Tibial artery (tissue), 4 donors: ENCODE measurements at regions not wholly inside any gene's neighbourhood (a gene's known extent, or its start where the extent isn't known, plus 50 kb on each side); places are given as distances from the start of the nearest gene placed in this dataset.

Source experiments
- DNase-seq, 2 donors: peaks; one replicate each; pipeline ENCODE4 v3.0.0-alpha.2; 2019
- H3K27ac ChIP-seq, 2 donors: fragments of 200-600 bp; sonication (generic) in 1 of 2; 1 replicate in 1 of 2; 2 replicates in 1 of 2; pipeline ENCODE4 v1.5.1; 2018 to 2019; ENCODE audit warnings: mild to moderate bottlenecking in 1 of 2
- H3K27me3 ChIP-seq, 2 donors: fragments of 200-600 bp; sonication (generic) in 1 of 2; one replicate each; pipeline versions ENCODE4 v1.5.1 to v1.6.0; 2016 to 2019
- H3K36me3 ChIP-seq, 3 donors: fragments of 200-600 bp; sonication (generic) in 2 of 3; one replicate each; pipeline ENCODE4 v1.5.1; 2016 to 2019; ENCODE audit warnings: mild to moderate bottlenecking in 2 of 3
- H3K4me1 ChIP-seq, 4 donors: fragments of 200-600 bp; sonication (generic) in 2 of 4; 1 replicate in 3 of 4; 2 replicates in 1 of 4; pipeline ENCODE4 v1.5.1; 2016 to 2019
- H3K4me3 ChIP-seq, 2 donors: fragments of 200-600 bp; sonication (generic) in 1 of 2; 1 replicate in 1 of 2; 2 replicates in 1 of 2; pipeline ENCODE4 v1.5.1; 2018 to 2019; ENCODE audit warnings: mild to moderate bottlenecking in 2 of 2
- H3K9me3 ChIP-seq, 3 donors: fragments of 200-600 bp; sonication (generic) in 1 of 3; one replicate each; pipeline ENCODE4 v1.5.1; 2016 to 2019
- intact Hi-C: fragments of 100-400 bp; cut with DNase I; formaldehyde crosslinking; loops from one replicate; pipeline ENCODE4 v1.15.0; 2023; ENCODE audit warnings: low total_unique reads
- TF ChIP-seq, protein P1 (sequence below), 2 experiments: fragments of 200-600 bp in 1 of 2; fragments of 450-650 bp in 1 of 2; IDR thresholded peaks; one replicate each; pipeline ENCODE4 v1.5.1; 2017 to 2019; ENCODE audit warnings: antibody characterized with exemption in 2 of 2, mild to moderate bottlenecking in 1 of 2, moderate library complexity in 1 of 2

DNA sequence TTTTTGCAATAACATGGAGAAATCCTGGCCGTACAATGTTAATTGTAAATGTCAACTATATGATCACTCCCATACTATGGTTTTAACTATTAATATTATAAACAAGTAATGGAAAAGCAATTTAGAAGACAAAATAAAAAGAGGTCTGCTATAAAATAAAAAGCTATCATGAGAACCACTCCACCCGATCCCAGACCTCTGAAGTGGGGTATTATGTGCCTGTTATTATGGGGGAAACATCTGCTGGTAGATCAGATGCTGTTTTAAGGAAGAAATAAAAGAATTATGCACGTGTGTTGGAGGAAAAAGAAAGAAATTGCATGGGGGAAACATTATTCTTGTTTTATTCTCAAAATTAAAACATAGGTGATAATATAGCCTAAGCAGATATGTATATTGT, 615.7 kb upstream of the ARID1B start:
- Histone ChIP-seq H3K9me3 (no peaks in the 10 kb centered on the region), H3K4me1 (peaks cover 0 to 1% (median 0%) of the 10 kb centered on the region in 4 donors), H3K4me3 (no peak overlapping the region), H3K27ac (no peak overlapping the region), H3K36me3 (no peaks in the 10 kb centered on the region), H3K27me3 (no peaks in the 10 kb centered on the region)
- no peak for DNase-seq
- TF ChIP-seq, protein P1, sequence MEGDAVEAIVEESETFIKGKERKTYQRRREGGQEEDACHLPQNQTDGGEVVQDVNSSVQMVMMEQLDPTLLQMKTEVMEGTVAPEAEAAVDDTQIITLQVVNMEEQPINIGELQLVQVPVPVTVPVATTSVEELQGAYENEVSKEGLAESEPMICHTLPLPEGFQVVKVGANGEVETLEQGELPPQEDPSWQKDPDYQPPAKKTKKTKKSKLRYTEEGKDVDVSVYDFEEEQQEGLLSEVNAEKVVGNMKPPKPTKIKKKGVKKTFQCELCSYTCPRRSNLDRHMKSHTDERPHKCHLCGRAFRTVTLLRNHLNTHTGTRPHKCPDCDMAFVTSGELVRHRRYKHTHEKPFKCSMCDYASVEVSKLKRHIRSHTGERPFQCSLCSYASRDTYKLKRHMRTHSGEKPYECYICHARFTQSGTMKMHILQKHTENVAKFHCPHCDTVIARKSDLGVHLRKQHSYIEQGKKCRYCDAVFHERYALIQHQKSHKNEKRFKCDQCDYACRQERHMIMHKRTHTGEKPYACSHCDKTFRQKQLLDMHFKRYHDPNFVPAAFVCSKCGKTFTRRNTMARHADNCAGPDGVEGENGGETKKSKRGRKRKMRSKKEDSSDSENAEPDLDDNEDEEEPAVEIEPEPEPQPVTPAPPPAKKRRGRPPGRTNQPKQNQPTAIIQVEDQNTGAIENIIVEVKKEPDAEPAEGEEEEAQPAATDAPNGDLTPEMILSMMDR (IDR thresholded peaks at IDR 0.05): no peak
- intact Hi-C loops: no loop called here

DNA sequence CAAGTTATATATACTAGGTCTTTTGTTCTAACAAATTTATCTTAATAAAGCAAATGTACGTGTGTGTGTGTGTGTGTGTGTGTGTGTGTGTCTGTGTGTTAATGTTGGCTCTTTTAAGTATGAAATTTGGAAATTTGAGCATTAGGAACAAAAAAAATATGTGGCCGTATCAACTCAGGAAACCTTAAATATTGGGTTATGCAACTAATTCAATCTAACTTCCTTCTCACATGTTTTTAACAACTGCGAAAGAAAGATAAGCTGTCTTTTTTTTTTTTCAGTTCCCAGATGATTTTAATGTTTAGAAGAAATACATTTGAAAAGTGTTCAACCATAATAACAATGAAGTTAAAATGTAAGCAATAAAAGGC, 616.4 kb upstream of the ARID1B start:
- no peak overlapping the region for H3K27ac ChIP-seq
- TF ChIP-seq, protein P1 (IDR thresholded peaks at IDR 0.05): no peak

DNA sequence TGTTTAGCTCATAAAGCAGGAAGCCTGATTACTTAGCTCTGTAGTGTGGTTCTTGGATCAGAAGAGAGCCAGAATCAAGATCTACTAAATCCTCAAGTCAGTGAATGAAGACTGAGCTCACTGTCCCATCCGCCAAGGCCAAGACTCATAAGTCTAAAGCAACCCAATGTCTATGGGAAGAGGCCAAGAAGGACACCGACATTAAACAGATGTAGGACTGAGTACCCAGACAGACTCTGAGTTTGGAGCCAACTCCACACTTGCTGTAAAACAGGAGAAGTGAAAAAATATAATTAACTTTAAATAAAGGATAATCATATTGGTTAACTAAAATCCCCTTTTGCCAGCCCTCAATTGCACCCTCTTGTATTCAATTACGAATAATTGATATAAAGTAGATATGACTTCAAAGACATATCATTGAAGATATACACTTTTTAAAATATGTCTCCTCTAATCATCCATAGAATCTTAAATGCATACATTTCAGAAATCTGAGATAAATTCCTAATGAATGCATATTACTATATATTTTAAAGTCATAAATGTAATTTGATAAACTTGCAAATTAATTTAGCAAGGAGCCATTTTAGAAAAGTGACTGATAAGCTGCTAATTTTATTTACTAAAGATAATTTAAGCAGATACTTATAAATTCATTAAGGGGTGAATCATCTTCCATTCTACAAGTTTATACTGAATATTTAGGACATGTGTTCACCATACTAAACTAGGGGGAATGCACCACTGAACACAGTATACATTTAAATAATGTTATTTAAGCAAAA, 617.0 kb upstream of the ARID1B start:
- H3K4me1 ChIP-seq: no peaks in the 10 kb centered on the region
- no peak for DNase-seq
- intact Hi-C loops: no loop called here
- H3K9me3 ChIP-seq: no peaks in the 10 kb centered on the region
- no peak overlapping the region for H3K27ac ChIP-seq
- TF ChIP-seq, protein P1 (IDR thresholded peaks at IDR 0.05): no peak
- no peak overlapping the region for H3K4me3 ChIP-seq
- no peaks in the 10 kb centered on the region for H3K36me3 ChIP-seq
- no peaks in the 10 kb centered on the region for H3K27me3 ChIP-seq

More for the DNA sequence above, 616.4 kb upstream of the ARID1B start:
- DNase-seq: no peak
- H3K27me3 ChIP-seq: no peaks in the 10 kb centered on the region
- H3K36me3 ChIP-seq: no peaks in the 10 kb centered on the region
- no peaks in the 10 kb centered on the region for H3K9me3 ChIP-seq
- intact Hi-C loops: no loop called here
- H3K4me1 ChIP-seq: no peaks in the 10 kb centered on the region
- no peak overlapping the region for H3K4me3 ChIP-seq

DNA sequence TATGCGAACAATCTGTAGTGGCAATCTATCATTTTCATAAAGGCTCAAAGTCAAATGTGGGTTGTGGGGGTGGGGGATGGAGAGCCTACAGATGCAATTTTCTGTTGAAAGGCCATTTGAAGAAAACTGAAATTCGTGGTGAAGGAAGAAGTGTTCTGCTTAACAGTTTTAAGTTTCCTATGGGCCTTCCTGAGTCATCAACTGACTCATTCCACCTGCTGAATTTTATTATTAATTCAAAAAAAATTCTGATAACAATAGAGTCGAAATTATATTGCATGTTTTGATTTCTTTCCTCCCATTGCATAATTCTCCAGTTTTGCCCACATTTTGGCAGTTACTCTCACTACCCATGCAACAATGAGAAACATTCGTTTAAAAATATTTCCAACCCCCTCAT, 622.3 kb upstream of the ARID1B start:
- Histone ChIP-seq H3K9me3 (no peaks in the 10 kb centered on the region), H3K27me3 (no peaks in the 10 kb centered on the region), H3K27ac (no peak overlapping the region), H3K4me1 (no peaks in the 10 kb centered on the region), H3K4me3 (no peak overlapping the region), H3K36me3 (no peaks in the 10 kb centered on the region)
- intact Hi-C loops: no loop called here
- no peak for DNase-seq
- TF ChIP-seq, protein P1 (IDR thresholded peaks at IDR 0.05): no peak

DNA sequence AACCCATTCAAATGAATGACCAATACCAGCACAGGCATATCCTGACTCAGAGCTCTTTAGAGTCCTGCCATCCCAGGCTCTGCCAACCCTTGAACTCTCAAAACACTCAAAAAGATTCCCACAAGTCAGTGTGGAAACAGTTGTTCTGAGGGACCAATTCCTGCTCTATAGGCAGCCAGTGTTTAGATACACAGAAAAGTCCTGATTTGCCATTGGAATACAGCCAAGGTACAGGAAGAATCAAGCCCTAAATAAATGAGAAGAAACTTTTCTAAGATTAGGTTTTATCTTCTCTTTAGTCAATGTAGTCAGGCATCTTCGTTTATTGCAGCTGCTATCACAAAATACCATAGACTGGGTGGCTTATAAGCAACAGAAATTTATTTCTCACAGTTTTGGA, 626.8 kb upstream of the ARID1B start:
- no peaks in the 10 kb centered on the region for H3K4me1 ChIP-seq
- intact Hi-C loops: no loop called here
- DNase-seq: no peak
- TF ChIP-seq, protein P1 (IDR thresholded peaks at IDR 0.05): no peak
- H3K36me3 ChIP-seq: no peaks in the 10 kb centered on the region
- H3K9me3 ChIP-seq: no peaks in the 10 kb centered on the region
- H3K27me3 ChIP-seq: no peaks in the 10 kb centered on the region
- H3K27ac ChIP-seq: no peak overlapping the region
- H3K4me3 ChIP-seq: no peak overlapping the region
